ENCODE measurements at regions not wholly inside any gene's neighbourhood (a gene's known extent, or its start where the extent isn't known, plus 50 kb on each side); places are given as distances from the start of the nearest gene placed in this dataset.

DNA sequence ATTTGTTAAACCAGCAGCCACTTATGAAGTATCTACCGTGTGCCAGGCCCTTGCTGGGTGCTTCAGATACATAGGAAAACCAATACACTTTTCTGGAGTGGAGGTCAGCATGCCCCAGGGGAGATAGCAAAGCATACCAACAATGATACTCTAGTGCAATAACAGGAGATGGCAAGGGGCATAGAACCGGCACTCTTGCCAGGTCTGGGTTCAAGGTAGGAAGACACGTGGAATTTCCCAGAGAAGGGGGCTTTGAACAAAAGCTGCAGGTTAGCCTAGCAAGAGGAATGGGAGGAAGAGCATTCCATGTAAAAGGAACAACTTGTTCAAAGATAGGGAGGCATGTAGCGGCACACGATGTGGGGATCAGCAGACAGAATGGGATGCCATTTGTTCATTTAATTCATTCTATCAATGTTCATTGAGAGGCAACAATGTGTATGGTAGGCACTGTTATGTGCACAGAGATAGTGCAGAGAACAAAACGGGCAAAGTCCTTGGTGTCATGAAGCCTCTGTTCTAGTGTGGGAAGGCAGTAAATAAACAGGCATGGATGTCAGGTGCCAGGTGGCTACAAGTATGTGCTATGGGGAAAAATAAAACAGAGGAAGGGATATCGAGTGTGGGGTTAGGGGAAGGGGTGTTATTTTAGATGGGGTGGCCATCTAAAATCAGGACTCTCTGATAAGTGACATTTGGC lies 162.6 kb upstream of the E2F8 start:
- DNase-seq (no peak), ATAC-seq (no peak)
- no peaks in the 10 kb centered on the region for H3K9me3 Mint-ChIP-seq
- no peak overlapping the region for H3K27ac Mint-ChIP-seq
- POLR2A ChIA-PET = no interaction called here
- H3K27me3 Mint-ChIP-seq = peaks cover 1% of the 10 kb centered on the region
- H3K4me3 Mint-ChIP-seq = no peak overlapping the region
- CTCF ChIA-PET = no interaction called here
- intact Hi-C loops (cut with micrococcal nuclease) = no loop called here
- H3K36me3 Mint-ChIP-seq (ENCODE audit: low read depth) = no peaks in the 10 kb centered on the region
- H3K4me1 Mint-ChIP-seq (ENCODE audit: low read depth) = no peaks in the 10 kb centered on the region
- TF ChIP-seq CTCF (IDR thresholded peaks at IDR 0.05) = no peak

DNA sequence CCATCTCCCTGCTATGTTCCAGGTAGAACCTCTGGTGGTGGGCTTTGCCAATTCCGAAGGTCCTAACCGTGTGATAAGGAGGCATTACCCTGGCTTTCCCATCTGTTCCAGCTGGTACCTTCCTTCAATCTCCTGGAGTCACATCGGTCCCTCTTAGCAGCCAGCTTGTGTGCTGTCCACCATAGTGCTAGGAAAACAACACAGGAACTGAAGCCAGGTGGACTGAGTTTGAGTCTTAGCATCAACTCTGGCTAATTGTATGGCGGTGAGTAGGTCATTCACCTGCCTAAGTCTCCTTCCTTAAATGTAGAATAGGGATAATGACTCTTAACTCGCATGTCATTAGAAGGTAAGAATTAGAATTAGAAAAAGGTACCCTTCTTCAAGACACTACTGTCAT lies 159.6 kb upstream of the E2F8 start:
- CTCF ChIA-PET = no interaction called here
- Mint-ChIP-seq H3K4me1 (ENCODE audit: low read depth) (no peaks in the 10 kb centered on the region), H3K4me3 (no peak overlapping the region), H3K36me3 (ENCODE audit: low read depth) (no peaks in the 10 kb centered on the region), H3K27ac (no peak overlapping the region), H3K9me3 (no peaks in the 10 kb centered on the region), H3K27me3 (peaks cover 1% of the 10 kb centered on the region)
- ATAC-seq = no peak
- no peak for DNase-seq
- TF ChIP-seq CTCF (IDR thresholded peaks at IDR 0.05) = no peak
- POLR2A ChIA-PET = no interaction called here
- intact Hi-C loops (cut with micrococcal nuclease) = no loop called here

GRCh38 chr11:19398772-19399527 lies 158.2 kb upstream of the E2F8 start:
- H3K27ac Mint-ChIP-seq = no peak overlapping the region
- ChIA-PET CTCF (no interaction called here), POLR2A (no interaction called here)
- H3K9me3 Mint-ChIP-seq = no peaks in the 10 kb centered on the region
- no peak for TF ChIP-seq CTCF (IDR thresholded peaks at IDR 0.05)
- peaks cover 4% of the 10 kb centered on the region for H3K4me1 Mint-ChIP-seq (ENCODE audit: low read depth)
- no peak for ATAC-seq
- H3K27me3 Mint-ChIP-seq = peaks cover 5% of the 10 kb centered on the region
- DNase-seq = no peak
- H3K36me3 Mint-ChIP-seq (ENCODE audit: low read depth) = no peaks in the 10 kb centered on the region
- H3K4me3 Mint-ChIP-seq = no peak overlapping the region
- intact Hi-C loops (cut with micrococcal nuclease) = no loop called here

GRCh38 chr11:19398273-19398672 lies 157.5 kb upstream of the E2F8 start:
- H3K36me3 Mint-ChIP-seq (ENCODE audit: low read depth) = no peaks in the 10 kb centered on the region
- ChIA-PET POLR2A (no interaction called here), CTCF (no interaction called here)
- H3K27ac Mint-ChIP-seq = no peak overlapping the region
- DNase-seq (no peak), ATAC-seq (no peak)
- H3K9me3 Mint-ChIP-seq = no peaks in the 10 kb centered on the region
- no peak overlapping the region for H3K4me3 Mint-ChIP-seq
- intact Hi-C loops (cut with micrococcal nuclease) = no loop called here
- peaks cover 4% of the 10 kb centered on the region for H3K27me3 Mint-ChIP-seq
- peaks cover 4% of the 10 kb centered on the region for H3K4me1 Mint-ChIP-seq (ENCODE audit: low read depth)
- no peak for TF ChIP-seq CTCF (IDR thresholded peaks at IDR 0.05)

DNA sequence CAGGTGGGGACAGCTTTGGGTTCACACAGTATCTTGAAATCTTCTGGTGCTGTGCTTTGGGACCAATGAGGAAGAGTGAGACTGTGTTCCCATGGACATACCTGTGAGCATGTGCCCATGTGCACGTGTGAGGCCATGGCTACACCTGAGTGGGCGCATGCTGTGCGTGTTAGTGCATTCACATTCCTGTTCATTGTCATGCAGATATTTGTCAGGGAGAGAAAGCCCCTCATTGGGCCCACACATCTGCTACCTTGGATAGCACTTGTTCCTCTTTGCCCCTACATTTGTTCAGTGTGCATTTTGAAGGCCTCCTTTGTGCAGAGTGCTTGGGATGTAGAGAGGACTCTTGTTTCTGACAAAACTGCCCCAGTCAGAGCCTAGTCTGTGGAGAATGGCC lies 154.3 kb upstream of the E2F8 start:
- Mint-ChIP-seq H3K4me1 (ENCODE audit: low read depth) (peaks cover 4% of the 10 kb centered on the region), H3K27ac (no peak overlapping the region), H3K36me3 (ENCODE audit: low read depth) (no peaks in the 10 kb centered on the region), H3K4me3 (no peak overlapping the region), H3K27me3 (peaks cover 4% of the 10 kb centered on the region), H3K9me3 (no peaks in the 10 kb centered on the region)
- TF ChIP-seq CTCF (IDR thresholded peaks at IDR 0.05) = no peak
- ATAC-seq = no peak
- POLR2A ChIA-PET = no interaction called here
- CTCF ChIA-PET = no interaction called here
- intact Hi-C loops (cut with micrococcal nuclease) = no loop called here
- DNase-seq = no peak
